ENCODE measurements at regions not wholly inside any gene's neighbourhood (a gene's known extent, or its start where the extent isn't known, plus 50 kb on each side); places are given as distances from the start of the nearest gene placed in this dataset.

GRCh38 chr5:36435516-36435915, 133.8 kb upstream of the RANBP3L start:
- H3K36me3 Mint-ChIP-seq (ENCODE audit: unreplicated experiment): no peaks in the 10 kb centered on the region
- no peaks in the 10 kb centered on the region for H3K9me3 Mint-ChIP-seq (ENCODE audit: unreplicated experiment)
- DNase-seq (ENCODE audit: extremely low spot score, unreplicated experiment): no peak
- H3K27me3 Mint-ChIP-seq (ENCODE audit: unreplicated experiment): peaks cover 36% of the 10 kb centered on the region
- no peak for TF ChIP-seq CTCF (IDR thresholded peaks at IDR 0.05)
- no peak overlapping the region for H3K27ac Mint-ChIP-seq (ENCODE audit: unreplicated experiment)
- H3K4me3 Mint-ChIP-seq (ENCODE audit: unreplicated experiment): no peak overlapping the region
- H3K4me1 Mint-ChIP-seq (ENCODE audit: unreplicated experiment): no peaks in the 10 kb centered on the region

- peaks cover 32% of the 10 kb centered on the region for H3K27me3 Mint-ChIP-seq (ENCODE audit: unreplicated experiment)
- no peaks in the 10 kb centered on the region for H3K9me3 Mint-ChIP-seq (ENCODE audit: unreplicated experiment)
- DNase-seq (ENCODE audit: extremely low spot score, unreplicated experiment): no peak
- H3K4me3 Mint-ChIP-seq (ENCODE audit: unreplicated experiment): no peak overlapping the region
- H3K27ac Mint-ChIP-seq (ENCODE audit: unreplicated experiment): no peak overlapping the region
- H3K36me3 Mint-ChIP-seq (ENCODE audit: unreplicated experiment): no peaks in the 10 kb centered on the region
- TF ChIP-seq CTCF (IDR thresholded peaks at IDR 0.05): no peak
- H3K4me1 Mint-ChIP-seq (ENCODE audit: unreplicated experiment): no peaks in the 10 kb centered on the region
These were observed 134.6 kb upstream of the RANBP3L start for GRCh38 chr5:36436306-36436705.

- TF ChIP-seq CTCF (IDR thresholded peaks at IDR 0.05): no peak
- H3K4me3 Mint-ChIP-seq (ENCODE audit: unreplicated experiment): no peak overlapping the region
- no peak for DNase-seq (ENCODE audit: extremely low spot score, unreplicated experiment)
- H3K36me3 Mint-ChIP-seq (ENCODE audit: unreplicated experiment): no peaks in the 10 kb centered on the region
- no peaks in the 10 kb centered on the region for H3K4me1 Mint-ChIP-seq (ENCODE audit: unreplicated experiment)
- H3K27ac Mint-ChIP-seq (ENCODE audit: unreplicated experiment): no peak overlapping the region
- H3K9me3 Mint-ChIP-seq (ENCODE audit: unreplicated experiment): no peaks in the 10 kb centered on the region
- peaks cover 24% of the 10 kb centered on the region for H3K27me3 Mint-ChIP-seq (ENCODE audit: unreplicated experiment)
These were observed 137.3 kb upstream of the RANBP3L start for GRCh38 chr5:36438765-36439561.

- no peaks in the 10 kb centered on the region for H3K9me3 Mint-ChIP-seq (ENCODE audit: unreplicated experiment)
- H3K4me3 Mint-ChIP-seq (ENCODE audit: unreplicated experiment): no peak overlapping the region
- H3K27me3 Mint-ChIP-seq (ENCODE audit: unreplicated experiment): peaks cover 23% of the 10 kb centered on the region
- H3K4me1 Mint-ChIP-seq (ENCODE audit: unreplicated experiment): no peaks in the 10 kb centered on the region
- no peaks in the 10 kb centered on the region for H3K36me3 Mint-ChIP-seq (ENCODE audit: unreplicated experiment)
- H3K27ac Mint-ChIP-seq (ENCODE audit: unreplicated experiment): no peak overlapping the region
- no peak for DNase-seq (ENCODE audit: extremely low spot score, unreplicated experiment)
- TF ChIP-seq CTCF (IDR thresholded peaks at IDR 0.05): no peak
These were observed 138.6 kb upstream of the RANBP3L start for GRCh38 chr5:36440300-36440699.

GRCh38 chr5:36441280-36441679, 139.6 kb upstream of the RANBP3L start:
- no peak for TF ChIP-seq CTCF (IDR thresholded peaks at IDR 0.05)
- H3K36me3 Mint-ChIP-seq (ENCODE audit: unreplicated experiment): no peaks in the 10 kb centered on the region
- no peak for DNase-seq (ENCODE audit: extremely low spot score, unreplicated experiment)
- no peak overlapping the region for H3K4me3 Mint-ChIP-seq (ENCODE audit: unreplicated experiment)
- peaks cover 14% of the 10 kb centered on the region for H3K27me3 Mint-ChIP-seq (ENCODE audit: unreplicated experiment)
- no peaks in the 10 kb centered on the region for H3K4me1 Mint-ChIP-seq (ENCODE audit: unreplicated experiment)
- H3K9me3 Mint-ChIP-seq (ENCODE audit: unreplicated experiment): no peaks in the 10 kb centered on the region
- H3K27ac Mint-ChIP-seq (ENCODE audit: unreplicated experiment): no peak overlapping the region
